ENCODE measurements at regions not wholly inside any gene's neighbourhood (a gene's known extent, or its start where the extent isn't known, plus 50 kb on each side); places are given as distances from the start of the nearest gene placed in this dataset.
"Not testable (repeated sequence)": the region's sequence is repeated elsewhere in the genome, so short reads cannot be mapped to it uniquely, and the experiment has no call there.

DNA sequence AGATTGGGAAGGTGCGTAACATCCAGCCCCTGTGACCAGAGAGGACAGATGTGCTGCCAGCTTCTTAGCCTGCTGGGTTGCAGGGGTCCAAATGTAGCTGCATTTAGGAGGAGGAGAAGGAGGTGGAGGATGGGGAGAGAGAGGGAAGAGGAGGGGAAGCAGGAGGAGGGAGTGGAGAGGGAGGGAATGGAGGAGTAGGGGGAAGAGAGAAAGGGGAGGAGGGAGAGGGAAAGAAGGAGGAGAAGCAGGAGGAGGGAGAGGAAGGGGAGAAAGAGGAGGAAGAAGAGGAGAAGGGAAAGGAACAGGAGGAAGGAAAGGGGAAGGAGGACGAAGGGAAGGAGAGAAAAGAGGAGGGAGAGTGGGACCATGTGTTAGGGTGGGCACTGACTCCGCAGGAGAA, 108.6 kb downstream of the ABCC12 start:
- Mint-ChIP-seq H3K4me3 (no peak overlapping the region), H3K27ac (no peak overlapping the region)
- CTCF ChIA-PET = no interaction called here

DNA sequence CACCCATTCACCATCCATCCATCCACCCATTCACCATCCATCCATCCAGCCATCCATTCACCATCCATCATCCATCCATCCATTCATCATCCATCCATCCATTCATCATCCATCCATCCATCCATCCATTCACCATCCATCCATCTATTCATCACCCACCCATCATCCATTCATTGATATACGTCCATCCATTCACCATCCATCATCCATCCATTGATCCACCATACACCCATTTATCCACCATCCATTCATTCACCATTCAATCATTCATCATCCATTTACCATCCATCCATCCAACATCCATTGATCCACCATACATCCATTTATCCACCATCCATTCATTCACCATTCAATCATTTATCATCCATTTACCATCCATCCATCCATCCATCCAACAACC, 111.7 kb downstream of the ABCC12 start:
- Mint-ChIP-seq H3K9me3 (no peaks in the 10 kb centered on the region), H3K27me3 (peaks cover 3% of the 10 kb centered on the region)

More for the DNA sequence above, 108.6 kb downstream of the ABCC12 start:
- Mint-ChIP-seq H3K36me3 (no peaks in the 10 kb centered on the region), H3K4me1 (no peaks in the 10 kb centered on the region), H3K27me3 (peaks cover 3% of the 10 kb centered on the region), H3K9me3 (no peaks in the 10 kb centered on the region)
- no peak for DNase-seq

DNA sequence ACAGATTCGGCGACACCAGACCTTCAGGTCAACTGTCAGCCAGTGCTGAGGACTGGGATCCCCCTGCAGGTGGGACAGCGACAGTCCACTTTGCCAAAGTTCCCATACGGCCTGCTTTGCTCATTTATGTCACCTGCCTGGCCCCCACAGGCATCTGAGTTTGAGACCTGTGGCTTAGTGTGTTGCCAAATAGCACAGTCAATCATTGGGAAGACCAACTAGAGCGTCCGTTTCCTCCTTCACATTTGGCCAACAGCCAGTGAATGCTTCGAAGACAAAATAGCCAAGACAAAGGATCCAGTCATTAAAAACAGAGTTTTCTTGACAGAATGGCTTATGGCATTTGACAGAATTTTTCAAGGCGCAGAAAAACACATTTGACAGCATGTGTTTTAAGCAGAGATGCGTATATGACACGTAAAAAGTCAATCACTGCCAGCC, 113.8 kb downstream of the ABCC12 start:
- CTCF ChIA-PET = no interaction called here
- no peaks in the 10 kb centered on the region for H3K4me1 Mint-ChIP-seq
- H3K4me3 Mint-ChIP-seq = no peak overlapping the region
- H3K36me3 Mint-ChIP-seq = no peaks in the 10 kb centered on the region
- H3K27ac Mint-ChIP-seq = no peak overlapping the region
- peaks cover 1% of the 10 kb centered on the region for H3K27me3 Mint-ChIP-seq
- DNase-seq = no peak
- no peaks in the 10 kb centered on the region for H3K9me3 Mint-ChIP-seq

More for the DNA sequence above, 111.7 kb downstream of the ABCC12 start:
- H3K27ac Mint-ChIP-seq = no peak overlapping the region
- no peaks in the 10 kb centered on the region for H3K36me3 Mint-ChIP-seq
- no peak for DNase-seq
- H3K4me1 Mint-ChIP-seq = no peaks in the 10 kb centered on the region
- CTCF ChIA-PET = no interaction called here
- H3K4me3 Mint-ChIP-seq = no peak overlapping the region

DNA sequence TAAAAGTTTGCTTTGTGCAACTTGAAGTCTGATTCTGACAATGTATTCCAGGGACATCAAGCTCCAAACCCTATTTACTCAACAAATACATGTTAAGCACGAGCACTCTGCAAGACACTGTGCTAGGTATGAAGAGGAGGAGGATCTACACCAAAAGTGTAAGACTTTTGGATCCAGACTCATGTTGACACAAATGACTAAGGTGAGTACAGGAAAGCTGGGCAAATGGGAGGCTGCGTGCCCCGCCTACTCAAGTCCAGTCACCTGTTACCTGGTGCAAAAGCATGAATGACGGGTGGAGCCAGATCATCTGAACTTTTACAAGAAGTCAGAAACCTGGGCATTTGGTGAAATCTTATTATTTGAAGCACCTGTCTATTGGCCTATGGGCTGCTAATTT, 120.7 kb downstream of the ABCC12 start:
- no peaks in the 10 kb centered on the region for H3K27me3 Mint-ChIP-seq
- CTCF ChIA-PET = no interaction called here
- no peak overlapping the region for H3K27ac Mint-ChIP-seq
- H3K4me3 Mint-ChIP-seq = no peak overlapping the region
- no peaks in the 10 kb centered on the region for H3K4me1 Mint-ChIP-seq
- H3K36me3 Mint-ChIP-seq = no peaks in the 10 kb centered on the region
- DNase-seq = no peak
- H3K9me3 Mint-ChIP-seq = no peaks in the 10 kb centered on the region

DNA sequence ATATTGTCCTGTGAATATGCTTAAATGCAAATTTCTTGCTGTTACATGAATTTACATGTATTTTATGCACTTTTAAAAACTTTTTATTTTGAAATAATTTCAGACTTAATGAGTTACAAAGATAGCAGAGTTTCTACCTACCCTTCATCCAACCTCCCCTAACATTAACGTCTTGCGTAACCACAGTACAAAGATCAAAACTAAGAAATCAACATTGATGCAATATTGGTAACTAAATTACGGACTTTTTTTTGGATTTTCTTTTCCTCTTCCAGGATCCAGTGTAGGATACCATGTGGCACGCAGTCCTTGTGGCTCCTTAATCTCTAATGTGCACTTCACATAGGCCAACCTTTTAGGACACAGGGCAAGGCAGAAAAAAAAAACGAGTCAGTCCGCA, 124.9 kb downstream of the ABCC12 start:
- CTCF ChIA-PET = no interaction called here
- no peaks in the 10 kb centered on the region for H3K27me3 Mint-ChIP-seq
- no peaks in the 10 kb centered on the region for H3K9me3 Mint-ChIP-seq
- no peaks in the 10 kb centered on the region for H3K4me1 Mint-ChIP-seq
- no peak for DNase-seq
- H3K36me3 Mint-ChIP-seq = no peaks in the 10 kb centered on the region
- no peak overlapping the region for H3K4me3 Mint-ChIP-seq
- H3K27ac Mint-ChIP-seq = no peak overlapping the region

DNA sequence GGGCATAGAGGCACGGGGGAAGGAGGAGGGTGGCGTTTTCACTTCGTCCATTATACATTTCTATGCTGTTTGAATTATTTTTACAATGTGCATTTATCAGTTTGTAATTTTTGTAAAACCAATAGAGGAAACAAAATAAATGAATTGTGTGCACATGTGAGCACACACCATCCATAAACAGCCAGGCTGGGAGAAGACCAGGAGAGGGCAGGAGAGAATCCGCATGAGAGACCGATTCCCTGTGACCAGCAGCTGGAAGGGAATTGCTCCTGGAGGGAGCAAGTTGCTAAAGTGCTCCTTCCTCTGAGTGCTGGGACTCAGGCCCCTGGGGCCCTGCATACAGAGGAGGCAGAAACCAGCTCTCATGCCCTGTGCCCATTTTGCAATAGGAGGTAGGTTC, 126.0 kb downstream of the ABCC12 start:
- CTCF ChIA-PET = interaction anchor here (0.7 kb wide), 1 partner anchor 53 kb away, joined by 3 read pairs; no protein-coding TSS in a partner anchor
- Mint-ChIP-seq H3K4me1 (no peaks in the 10 kb centered on the region), H3K9me3 (no peaks in the 10 kb centered on the region), H3K36me3 (no peaks in the 10 kb centered on the region), H3K4me3 (no peak overlapping the region), H3K27me3 (no peaks in the 10 kb centered on the region), H3K27ac (no peak overlapping the region)
- no peak for DNase-seq

- CTCF ChIA-PET = no interaction called here
- Mint-ChIP-seq H3K27ac (no peak overlapping the region), H3K36me3 (no peaks in the 10 kb centered on the region), H3K4me1 (no peaks in the 10 kb centered on the region), H3K27me3 (no peaks in the 10 kb centered on the region), H3K9me3 (no peaks in the 10 kb centered on the region), H3K4me3 (no peak overlapping the region)
- DNase-seq = no peak
Measured at GRCh38 chr16:48025359-48025758, 130.4 kb downstream of the ABCC12 start.

DNA sequence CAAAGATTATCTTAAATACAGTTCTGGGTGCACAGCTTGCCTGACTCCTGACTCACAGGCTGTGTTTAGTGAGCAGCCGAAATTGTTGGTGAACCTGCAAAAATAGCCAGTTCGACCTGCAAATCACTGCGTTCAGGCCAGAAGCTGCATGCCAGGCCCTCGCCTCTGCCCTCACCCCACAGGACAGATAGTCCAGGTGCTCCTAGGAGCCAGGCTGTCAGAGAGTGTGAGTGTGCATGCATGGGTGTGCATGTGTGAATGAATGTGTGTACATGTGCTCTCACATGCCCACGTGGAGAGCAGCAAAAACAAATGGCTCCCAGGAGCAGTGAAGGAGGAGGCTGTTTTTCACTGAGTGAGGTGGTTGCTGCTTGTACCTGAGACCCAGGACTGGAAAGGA, 131.8 kb downstream of the ABCC12 start:
- CTCF ChIA-PET = no interaction called here
- Mint-ChIP-seq H3K4me1 (no peaks in the 10 kb centered on the region), H3K27ac (no peak overlapping the region)

DNA sequence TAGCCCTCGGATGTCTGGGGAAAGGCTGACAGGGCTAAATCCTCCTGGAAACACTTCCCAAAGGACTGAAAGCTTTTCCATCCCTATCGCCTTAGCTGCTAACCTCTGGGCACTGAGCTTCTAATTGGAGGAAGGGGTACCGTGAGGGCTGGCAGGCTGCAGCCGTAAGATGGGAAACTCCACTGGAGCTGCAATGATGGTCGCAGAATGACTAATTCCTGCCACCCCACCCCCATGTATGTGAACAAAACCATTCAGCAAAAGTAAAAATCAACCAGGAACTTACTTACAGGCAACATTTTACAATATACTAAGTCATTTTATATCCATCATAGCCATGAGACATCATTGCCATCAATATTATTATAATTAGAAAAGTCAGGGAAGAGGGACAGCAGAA, 133.3 kb downstream of the ABCC12 start:
- no peak for DNase-seq
- no peaks in the 10 kb centered on the region for H3K27me3 Mint-ChIP-seq
- H3K36me3 Mint-ChIP-seq = no peaks in the 10 kb centered on the region
- CTCF ChIA-PET = no interaction called here
- H3K27ac Mint-ChIP-seq = no peak overlapping the region
- H3K9me3 Mint-ChIP-seq = no peaks in the 10 kb centered on the region
- H3K4me3 Mint-ChIP-seq = no peak overlapping the region
- H3K4me1 Mint-ChIP-seq = no peaks in the 10 kb centered on the region

More for the DNA sequence above, 131.8 kb downstream of the ABCC12 start:
- no peaks in the 10 kb centered on the region for H3K9me3 Mint-ChIP-seq
- DNase-seq = no peak
- H3K4me3 Mint-ChIP-seq = no peak overlapping the region
- H3K27me3 Mint-ChIP-seq = no peaks in the 10 kb centered on the region
- H3K36me3 Mint-ChIP-seq = no peaks in the 10 kb centered on the region

- H3K4me1 Mint-ChIP-seq, H3K27ac Mint-ChIP-seq, H3K9me3 Mint-ChIP-seq, DNase-seq, H3K4me3 Mint-ChIP-seq, H3K36me3 Mint-ChIP-seq, H3K27me3 Mint-ChIP-seq, CTCF ChIA-PET: not testable (repeated sequence)
Measured at GRCh38 chr16:48020617-48021016, 135.2 kb downstream of the ABCC12 start.

DNA sequence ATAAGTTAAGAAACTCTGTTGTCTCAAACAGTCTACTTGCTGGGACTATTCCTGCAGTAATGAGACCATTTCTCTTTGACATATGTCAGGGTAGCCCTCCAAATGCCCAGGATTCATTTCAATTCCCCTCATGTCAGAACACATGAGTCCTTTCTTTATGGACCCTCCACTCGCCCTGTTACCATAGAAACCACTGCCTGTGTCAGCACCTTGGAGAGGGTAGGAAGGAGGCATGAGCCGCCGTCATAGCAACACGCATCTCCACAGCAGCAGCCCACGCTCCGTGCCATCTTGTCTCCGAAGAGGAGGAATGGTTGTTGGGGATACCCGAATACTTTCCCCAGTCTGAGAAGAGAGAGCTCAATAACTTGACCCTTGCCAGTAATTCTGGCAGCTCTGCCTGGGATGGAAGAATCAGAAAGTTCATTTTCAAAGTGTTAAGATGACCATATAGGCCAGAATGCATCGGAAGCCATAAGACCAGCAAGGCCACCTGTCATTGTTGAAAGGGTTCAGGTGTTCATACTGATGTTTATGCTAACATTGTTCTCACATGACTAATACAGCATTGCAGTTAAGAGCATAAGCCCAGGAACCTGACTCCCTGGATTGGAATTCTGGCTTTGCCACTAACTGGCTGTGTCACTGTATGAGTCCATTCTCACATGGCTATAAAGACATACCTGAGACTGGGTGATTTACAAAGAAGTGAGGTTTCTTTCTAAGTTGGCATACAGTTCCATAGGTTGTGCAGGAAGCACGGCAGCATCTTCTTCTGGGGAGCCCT, 141.3 kb downstream of the ABCC12 start:
- CTCF ChIA-PET = no interaction called here
- no peaks in the 10 kb centered on the region for H3K27me3 Mint-ChIP-seq
- no peaks in the 10 kb centered on the region for H3K4me1 Mint-ChIP-seq
- H3K36me3 Mint-ChIP-seq = no peaks in the 10 kb centered on the region
- no peak overlapping the region for H3K27ac Mint-ChIP-seq
- H3K4me3 Mint-ChIP-seq = no peak overlapping the region
- DNase-seq = no peak
- peaks cover 4% of the 10 kb centered on the region for H3K9me3 Mint-ChIP-seq

- Mint-ChIP-seq H3K4me3 (no peak overlapping the region), H3K4me1 (no peaks in the 10 kb centered on the region), H3K27me3 (no peaks in the 10 kb centered on the region), H3K9me3 (peaks cover 4% of the 10 kb centered on the region), H3K36me3 (no peaks in the 10 kb centered on the region), H3K27ac (no peak overlapping the region)
- DNase-seq = no peak
- CTCF ChIA-PET = no interaction called here
Measured at GRCh38 chr16:48013491-48013901, 142.3 kb downstream of the ABCC12 start.

GRCh38 chr16:48011878-48012658, 143.7 kb downstream of the ABCC12 start:
- H3K27ac Mint-ChIP-seq = no peak overlapping the region
- H3K4me3 Mint-ChIP-seq = no peak overlapping the region
- peaks cover 8% of the 10 kb centered on the region for H3K9me3 Mint-ChIP-seq
- H3K4me1 Mint-ChIP-seq = no peaks in the 10 kb centered on the region
- no peaks in the 10 kb centered on the region for H3K36me3 Mint-ChIP-seq
- CTCF ChIA-PET = no interaction called here
- no peaks in the 10 kb centered on the region for H3K27me3 Mint-ChIP-seq
- DNase-seq = no peak

GRCh38 chr16:48011466-48011865, 144.3 kb downstream of the ABCC12 start:
- CTCF ChIA-PET = no interaction called here
- Mint-ChIP-seq H3K4me3 (no peak overlapping the region), H3K36me3 (no peaks in the 10 kb centered on the region), H3K27ac (no peak overlapping the region), H3K27me3 (no peaks in the 10 kb centered on the region), H3K9me3 (peaks cover 9% of the 10 kb centered on the region), H3K4me1 (no peaks in the 10 kb centered on the region)
- no peak for DNase-seq

- CTCF ChIA-PET = no interaction called here
- Mint-ChIP-seq H3K27ac (no peak overlapping the region), H3K4me3 (no peak overlapping the region), H3K36me3 (no peaks in the 10 kb centered on the region), H3K4me1 (no peaks in the 10 kb centered on the region), H3K27me3 (no peaks in the 10 kb centered on the region), H3K9me3 (peaks cover 7% of the 10 kb centered on the region)
- no peak for DNase-seq
Measured at GRCh38 chr16:48008011-48008525, 147.7 kb downstream of the ABCC12 start.

Data from activated naive CD4-positive, alpha-beta T cell treated with anti-CD3 and anti-CD28 coated beads, Interleukin-2, amount 10 ng/mL, durations not matched to agents 7 days and 5 days (primary cell).